NOMO-1 treated with DMSO at 0.1 percent for 48 hours (cell line): ENCODE measurements at regions not wholly inside any gene's neighbourhood (a gene's known extent, or its start where the extent isn't known, plus 50 kb on each side); places are given as distances from the start of the nearest gene placed in this dataset.

Source experiments
- DNase-seq: peaks from one replicate; lab custom pipeline; 2025; ENCODE audit not compliant: unreplicated experiment; lab: John Stamatoyannopoulos, UW

DNA sequence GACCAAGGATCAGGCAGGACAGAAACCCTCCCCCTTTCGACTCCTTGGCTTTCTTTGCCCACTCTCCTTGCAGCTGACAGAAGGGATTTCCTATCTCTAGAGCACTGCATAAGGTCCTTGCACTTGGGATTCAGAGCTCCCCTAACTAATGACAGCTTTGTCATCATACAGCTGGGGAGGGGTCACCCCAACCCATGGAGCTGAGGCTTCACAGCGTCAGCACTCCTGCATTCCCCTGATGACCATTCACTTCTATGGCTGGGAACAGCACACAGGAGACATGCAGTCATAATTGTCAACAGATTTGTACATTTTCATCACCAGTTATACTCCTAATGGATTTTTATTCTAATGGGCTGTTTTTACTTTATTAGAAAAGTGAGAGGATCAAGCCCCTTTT is 161.7 kb upstream of the C1orf87 start:
- no peak for DNase-seq

DNA sequence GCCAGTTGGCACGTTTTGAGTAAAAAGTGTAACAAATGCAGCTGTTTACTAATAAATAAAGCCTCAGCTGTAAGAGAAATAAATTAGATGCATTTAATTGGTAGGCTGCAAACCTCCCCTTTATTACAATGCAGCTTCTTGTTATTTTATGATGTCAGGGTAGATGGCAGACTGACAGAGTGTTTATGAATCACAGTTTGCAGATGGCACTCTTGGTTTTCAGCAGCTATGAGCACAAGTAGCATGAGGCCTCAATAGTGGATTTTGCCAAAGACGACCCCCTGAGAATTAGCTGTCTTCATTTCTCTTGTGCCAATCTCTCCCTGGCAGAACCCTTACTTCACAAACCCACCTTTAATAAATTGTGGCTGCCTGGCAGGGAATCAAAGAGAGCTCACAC is 161.2 kb upstream of the C1orf87 start:
- DNase-seq: no peak

DNA sequence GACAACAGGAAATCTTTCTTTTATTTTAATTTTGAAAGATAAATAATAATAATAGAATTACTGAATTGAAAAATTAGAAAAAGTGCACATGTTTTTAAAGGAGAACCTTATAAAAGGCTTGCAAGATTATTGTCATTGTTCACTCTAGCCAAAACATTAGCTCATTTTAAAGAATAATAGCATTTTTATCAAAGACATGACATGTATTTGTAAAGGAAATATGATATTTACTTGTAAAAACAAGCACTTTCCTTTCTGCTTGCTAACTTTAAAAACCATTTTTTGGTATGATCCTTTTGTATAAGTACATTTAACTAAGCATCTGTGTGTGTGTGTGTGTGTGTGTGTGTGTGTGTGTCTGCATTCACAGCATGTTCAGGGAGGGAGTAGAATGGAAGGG is 156.3 kb upstream of the C1orf87 start:
- DNase-seq: no peak

DNA sequence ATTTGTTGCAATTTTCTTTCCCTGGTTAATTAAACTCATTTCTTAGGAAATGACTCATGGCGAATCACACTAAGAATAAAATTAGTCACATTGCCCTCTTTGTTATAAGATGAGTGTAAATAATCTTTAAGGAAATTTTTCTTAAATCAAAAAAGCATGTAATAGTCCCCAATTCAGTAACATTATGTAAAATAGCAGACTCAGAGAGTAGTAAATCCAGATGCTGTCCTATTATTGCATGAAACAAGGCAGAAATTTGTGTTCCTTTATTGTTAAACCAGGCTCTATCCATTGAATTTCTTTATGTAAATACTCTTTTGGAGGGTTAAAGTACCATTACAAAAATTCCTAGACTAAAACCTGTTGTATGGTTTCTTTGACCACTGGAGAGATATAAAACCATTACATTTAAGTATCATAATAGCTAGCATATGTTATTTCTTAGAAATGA is 154.5 kb upstream of the C1orf87 start:
- DNase-seq: no peak

DNA sequence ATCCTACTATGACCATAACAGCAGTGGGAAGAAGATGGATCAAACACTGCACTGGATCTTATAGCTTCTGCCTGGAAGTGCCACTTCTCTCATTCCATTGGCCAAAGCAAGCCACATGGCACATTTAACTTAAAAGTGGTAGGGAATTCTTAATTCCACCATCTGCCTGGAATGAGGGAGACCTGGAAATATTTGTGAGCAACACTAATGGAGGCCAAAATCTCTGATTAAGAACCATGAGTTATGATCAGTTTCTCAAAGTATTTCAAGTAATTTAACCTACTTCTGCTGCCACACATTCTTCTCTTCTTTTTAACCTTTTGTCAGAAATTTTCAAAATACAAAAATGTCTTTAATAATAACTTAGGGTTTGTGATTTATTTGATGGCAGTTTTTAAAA is 154.0 kb upstream of the C1orf87 start:
- no peak for DNase-seq

DNA sequence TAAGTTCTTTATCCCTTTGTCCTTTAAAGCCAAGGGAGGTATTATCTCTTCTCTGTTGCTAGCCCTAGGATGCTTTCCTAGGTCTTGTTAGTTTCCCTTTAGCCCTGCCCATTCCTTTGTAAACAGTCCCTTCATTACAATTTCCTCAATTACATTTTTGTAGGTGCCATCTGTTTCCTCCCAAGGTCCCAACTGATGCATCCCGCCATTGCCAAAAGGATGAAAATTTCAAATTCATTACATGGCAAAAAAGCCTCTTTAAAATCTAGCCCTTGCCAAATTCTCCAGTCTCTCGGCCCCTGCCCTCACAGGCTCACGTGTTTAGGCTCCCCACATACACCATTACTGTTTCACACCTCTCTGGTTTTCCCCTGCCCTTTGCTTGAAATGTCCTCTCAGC is 151.9 kb upstream of the C1orf87 start:
- no peak for DNase-seq

DNA sequence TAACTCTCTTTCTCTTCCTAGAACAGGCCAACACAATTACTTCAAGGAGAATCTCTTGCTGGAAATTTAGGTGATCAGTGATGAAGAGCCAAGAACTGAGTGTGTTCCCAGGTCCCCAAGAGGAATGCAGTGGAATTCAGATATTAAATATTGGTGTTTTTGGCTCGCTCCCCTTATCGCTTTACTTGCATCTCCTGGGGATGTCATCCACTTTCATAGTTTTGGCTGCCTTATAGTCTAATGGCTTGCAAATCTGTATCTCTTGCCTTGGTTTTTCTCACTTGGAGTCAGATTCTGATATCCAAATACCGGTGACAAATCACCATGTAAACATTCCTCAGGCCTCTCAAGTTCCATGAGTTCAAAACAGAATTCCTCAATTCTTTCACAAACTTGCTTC is 151.0 kb upstream of the C1orf87 start:
- no peak for DNase-seq

DNA sequence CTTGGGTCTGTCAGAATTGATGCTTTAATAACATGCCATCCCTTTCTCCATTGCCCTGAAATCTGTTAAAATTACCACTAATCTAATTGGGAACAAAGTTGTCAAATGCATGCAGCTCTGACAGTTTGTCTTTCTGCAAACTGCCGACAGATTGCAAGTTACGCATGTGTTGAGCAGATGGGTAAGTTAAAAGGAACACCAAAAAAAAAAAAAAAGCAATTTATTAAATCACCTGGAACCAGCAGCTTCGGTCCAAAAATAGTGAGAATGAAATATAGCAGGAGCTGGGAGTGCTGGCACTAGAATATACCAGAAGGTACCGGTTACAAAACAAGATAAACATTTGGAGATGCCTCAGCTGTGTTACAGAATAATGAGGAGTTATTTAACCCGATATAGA is 149.6 kb upstream of the C1orf87 start:
- no peak for DNase-seq

DNA sequence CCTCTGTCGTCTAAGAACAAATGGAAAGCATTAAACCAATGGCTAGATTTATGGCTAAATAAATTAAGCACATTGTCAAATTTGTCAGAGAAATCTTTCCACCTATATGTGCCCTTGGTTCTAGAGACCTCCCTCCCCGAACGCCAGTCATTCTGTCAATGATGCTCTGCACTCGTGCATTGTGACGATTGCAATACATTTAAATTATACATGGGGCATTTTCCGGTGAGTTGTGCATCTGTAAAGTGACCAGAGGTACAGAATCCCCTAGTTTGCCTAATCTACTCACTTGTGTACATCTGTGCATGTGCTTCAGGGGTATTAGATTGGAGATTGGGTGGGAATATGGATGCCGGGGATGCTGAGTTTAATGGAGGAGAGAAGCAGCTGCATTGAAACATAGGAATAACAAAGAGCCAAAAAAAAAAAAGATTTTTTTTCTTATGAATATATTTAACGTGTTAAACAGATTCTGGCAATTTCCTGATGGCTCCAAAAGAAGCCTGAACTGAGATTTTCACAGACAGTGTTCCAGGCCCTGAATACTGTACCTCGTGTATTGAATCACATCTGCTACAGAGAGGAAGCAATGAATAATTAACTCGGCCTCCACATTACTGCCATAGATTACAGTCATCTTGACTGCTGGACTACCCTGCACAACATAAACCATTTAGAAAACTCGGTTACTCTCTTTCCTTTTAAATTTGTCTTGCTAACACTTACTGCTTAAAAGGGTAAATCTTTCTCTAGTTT is 149.0 kb upstream of the C1orf87 start:
- DNase-seq: no peak

DNA sequence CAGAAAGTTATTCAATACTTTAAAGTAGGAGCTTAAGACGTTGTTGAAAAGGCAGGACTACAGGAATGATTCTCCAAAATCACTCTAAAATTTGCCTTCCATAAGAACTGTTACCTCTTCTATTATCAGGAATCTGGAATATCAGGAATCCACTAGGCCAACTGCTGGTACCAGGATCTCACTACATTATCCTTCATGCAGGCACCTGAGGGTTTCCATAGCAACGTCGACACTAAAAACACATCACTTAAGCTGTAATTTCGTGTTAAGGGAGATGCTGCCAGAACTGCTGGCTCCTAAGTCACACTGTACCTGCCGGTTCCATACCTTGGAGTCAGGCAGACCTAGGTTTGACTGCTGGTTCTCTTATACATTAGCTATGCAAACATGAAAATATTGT is 139.7 kb upstream of the C1orf87 start:
- DNase-seq: no peak

DNA sequence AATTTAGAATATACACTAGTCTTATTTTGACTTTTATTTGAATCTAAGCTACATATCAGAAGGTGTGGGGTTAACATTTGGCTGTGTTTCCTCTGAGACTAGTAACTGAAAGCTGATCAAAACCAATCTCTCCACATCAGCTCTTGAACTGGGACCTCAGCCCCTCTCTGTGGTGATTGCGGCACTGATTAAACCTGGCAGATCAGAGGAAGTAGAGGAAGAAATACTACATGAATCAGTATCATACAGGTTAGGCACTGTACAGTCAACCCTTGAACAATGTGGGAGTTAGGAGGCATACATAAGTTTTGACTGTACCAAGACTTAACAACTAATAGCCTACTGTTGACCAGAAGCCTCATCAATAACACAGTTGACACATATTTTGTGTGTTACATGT is 122.5 kb upstream of the C1orf87 start:
- DNase-seq: no peak

DNA sequence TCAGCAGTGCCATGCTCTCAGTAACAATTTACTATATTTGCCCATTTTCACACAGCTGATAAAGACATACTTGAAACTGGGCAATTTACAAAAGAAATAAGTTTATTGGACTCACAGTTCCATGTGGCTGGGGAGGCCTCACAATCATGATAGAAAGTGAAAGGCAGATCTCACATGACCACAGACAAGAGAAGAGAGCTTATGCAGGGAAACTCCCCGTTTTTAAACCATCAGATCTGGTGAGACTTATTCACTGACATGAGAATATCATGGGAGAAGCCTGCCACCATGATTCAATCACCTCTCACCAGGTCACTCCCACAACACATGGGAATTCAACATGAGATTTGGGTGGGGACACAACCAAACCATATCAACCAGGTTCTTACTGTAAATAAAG is 112.1 kb upstream of the C1orf87 start:
- no peak for DNase-seq

DNA sequence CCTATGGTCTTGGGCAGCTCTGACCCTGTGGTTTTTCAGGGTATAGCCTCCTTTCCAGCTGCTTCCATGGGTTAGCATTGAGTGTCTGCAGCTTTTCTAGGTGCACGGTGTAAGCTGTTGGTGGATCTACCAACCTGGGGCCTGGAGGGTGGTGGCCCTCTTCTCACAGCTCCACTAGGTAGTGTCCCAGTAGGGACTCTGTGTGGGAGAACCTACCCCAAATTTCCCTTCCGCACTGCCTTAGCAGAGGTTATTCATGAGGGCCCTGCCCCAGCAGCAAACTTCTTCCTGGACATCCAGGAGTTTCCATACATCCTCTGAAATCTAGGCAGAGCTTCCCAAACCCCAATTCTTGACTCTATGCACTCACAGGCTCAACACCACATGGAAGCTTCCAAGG is 111.0 kb upstream of the C1orf87 start:
- DNase-seq: no peak

DNA sequence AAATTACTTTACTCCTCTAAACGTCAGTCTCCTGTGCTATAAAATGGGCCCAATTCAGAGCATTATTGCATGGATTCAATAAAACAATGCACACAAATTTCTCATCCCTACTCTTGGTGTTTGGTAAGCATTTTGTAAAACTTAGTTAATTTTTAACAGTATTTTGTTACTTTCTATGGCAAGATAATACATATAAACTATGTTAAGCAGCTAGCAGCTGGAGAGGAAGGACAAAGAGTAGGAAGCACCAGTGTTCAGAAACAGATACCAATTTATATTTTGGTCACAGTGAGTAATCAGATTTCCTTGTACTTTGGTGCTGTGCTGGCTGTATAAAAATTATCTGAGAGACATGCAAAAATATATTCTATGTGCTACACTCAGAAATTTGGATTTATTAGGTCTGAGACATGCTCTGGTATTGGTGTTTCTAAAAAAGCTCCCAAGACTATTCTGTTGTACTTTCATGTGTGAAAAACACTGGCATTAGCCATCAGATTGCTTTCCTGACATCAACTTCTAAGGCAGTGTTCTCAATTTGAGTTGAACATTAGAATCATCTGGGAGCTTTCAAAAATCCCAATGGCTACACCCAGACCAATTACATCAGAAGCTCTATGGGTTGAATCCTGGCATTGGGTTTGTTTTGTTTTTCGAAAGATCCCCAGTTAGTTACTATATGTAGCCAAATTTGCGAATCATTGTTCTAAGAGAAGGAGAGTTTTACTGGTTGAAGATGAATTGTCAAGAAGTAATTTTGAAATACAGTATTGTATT is 100.3 kb upstream of the C1orf87 start:
- no peak for DNase-seq

DNA sequence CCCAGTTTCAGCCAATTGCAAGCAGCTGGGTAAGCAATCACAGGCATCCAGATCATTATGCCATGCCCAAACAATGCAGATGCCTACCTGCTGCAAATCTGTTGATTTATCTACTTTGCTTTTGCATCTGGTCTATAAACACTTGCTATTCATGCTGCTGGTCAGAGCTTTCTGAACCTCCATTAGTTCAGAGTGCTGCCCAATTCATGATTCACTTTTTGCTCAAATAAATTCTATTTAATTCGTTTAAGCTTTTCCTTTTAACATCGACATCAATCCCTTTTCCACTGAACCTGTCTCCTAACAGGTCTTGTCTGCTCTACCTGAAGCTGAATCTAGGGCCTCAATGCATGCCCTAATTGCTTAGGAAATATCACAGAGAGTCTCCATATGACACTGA is 99.4 kb upstream of the C1orf87 start:
- DNase-seq: no peak

DNA sequence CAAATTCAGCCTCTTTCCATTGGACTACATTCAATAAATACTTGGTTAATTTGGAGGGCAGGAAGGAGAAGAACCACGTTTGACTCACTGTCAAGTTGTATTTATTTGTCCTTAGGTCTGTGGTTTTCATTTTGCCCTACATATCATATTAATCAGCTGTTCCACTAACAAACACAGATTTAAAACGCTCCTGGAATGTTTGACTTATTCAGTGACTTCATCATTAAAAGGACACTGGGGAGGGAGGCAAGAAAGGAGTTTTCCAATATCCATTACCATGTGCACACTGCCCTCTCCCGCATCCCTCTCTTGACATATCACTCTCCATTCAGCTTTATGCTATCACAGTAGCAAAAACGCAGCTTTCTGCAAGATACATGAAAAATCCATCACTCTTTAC is 98.2 kb upstream of the C1orf87 start:
- DNase-seq: no peak

DNA sequence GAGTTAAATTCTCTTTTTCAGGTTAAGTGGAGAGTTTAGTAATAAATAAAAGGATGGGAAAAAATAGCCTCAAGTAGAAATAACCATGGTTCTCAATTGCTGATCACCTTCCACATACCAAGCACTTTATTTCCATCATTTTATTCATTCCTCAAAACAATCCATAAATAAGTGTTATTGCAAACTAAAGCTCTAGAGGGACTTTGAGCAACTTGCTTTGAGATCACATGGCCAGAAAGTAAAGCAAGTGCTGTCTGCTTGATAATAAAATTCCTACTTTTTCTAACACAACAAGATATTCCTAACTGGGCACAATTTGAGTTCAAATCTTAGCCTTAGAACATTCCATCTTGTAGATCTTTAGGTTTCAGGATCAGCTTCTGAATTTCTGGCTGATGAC is 97.1 kb upstream of the C1orf87 start:
- DNase-seq: no peak

DNA sequence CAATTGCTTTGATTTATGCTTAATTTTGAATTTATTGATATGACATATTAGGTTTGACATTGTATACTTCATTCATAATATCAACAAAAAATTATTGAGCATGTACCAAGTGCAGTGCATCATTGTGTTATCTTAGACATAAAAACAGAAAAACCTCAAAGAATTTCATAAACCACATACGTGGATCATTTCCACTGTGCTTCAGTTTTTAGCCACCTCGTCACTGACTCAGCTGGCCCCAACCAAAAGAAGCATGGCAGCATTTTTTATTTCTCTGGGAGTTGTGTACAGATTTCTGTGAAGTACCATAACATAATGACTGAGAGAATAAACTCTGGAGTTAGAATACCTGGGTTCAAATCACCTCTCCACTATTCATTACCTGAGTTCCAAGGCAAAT is 95.6 kb upstream of the C1orf87 start:
- DNase-seq: no peak

DNA sequence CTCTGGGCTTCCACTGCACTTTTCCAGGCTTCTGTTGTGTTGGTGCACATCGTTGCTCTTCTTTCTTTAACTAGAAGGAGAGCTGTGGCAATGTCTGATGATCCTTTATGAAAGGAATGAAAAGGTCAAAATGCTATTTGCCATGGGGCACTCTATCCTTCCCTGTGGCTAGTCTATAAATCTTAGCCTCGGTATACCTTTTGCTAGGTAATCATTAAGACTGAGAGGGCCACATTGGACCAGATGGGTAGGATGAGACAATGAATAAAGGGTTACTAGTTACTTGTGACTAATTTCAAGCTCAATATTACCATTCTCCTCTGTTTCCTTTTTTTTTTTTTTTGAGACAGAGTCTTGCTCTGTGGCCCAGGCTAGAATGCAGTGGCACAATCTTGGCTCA is 89.4 kb upstream of the C1orf87 start:
- no peak for DNase-seq

DNA sequence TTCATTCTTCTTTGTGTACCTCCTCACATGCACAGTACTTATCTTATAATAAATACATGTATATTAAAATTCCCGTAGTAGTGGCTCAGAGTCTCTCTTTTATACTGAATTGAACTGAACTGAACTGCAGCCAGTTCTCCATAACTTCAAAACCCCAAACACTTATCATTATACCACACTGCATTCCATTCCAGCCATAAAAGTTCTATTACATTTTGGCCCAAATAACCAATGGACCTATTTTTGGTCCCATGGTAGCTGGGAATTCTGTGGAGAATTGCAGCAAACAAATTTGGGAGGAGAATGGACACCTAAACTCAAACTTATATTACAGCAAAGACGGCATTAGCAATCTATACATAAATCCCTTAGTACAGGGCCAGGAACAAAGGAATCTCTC is 86.6 kb upstream of the C1orf87 start:
- no peak for DNase-seq

DNA sequence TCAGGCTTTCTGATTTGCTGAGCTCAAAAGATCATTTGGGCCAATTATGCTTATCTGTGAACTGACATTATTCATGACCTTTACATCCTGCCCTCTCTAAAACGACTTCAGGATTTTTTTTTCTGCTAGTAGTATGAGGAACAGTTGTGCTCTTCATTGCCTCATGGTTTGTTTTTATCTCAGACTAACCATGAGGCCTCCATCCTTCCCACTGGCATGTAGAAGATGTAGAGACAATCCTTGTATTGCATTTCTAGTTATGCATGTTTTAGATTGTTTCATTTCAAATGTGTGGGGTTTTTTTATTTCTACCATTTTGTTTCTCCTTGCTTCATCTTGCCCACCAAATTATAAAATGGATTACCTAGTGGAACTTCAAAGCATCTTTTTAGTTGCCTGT is 82.8 kb upstream of the C1orf87 start:
- DNase-seq: no peak

DNA sequence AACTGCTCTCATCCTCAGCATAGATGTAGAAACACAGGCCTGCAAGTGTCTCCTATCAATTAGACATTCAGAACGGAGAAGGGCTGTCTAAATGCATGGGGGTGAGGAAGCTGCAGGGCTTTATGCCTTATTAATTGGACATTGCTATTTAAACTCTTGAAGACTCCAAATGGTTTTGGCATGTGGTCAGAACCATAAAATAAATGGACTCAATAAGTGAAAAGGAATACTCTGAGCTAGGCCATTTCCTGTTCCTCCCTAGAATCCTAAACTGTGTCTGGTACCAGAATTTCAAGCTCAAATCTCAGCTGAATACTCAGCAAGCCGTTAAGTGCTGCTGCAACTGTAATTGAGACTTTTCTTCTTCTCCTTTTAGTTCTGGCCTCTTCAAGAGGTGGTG is 80.4 kb upstream of the C1orf87 start:
- no peak for DNase-seq

DNA sequence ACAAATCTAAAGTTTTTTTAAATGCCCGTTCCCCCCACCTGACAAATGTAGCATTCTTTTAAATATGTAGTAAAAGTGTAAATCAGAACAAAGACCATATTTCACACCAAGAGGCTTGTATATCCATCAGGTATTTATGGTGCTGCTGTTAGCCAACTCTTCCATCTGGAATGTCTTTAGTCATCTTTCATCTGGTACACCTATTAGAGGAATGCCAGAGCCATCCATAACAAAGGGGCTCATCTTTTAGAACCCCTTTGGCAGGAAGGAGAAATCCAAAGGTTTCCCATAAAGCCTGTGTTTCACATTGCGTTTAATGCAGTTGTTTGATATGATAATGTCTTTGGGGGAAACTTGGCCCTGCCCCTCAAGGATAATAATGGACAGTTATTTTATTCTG is 79.3 kb upstream of the C1orf87 start:
- DNase-seq: no peak
